Adrenal gland (tissue), 9 donors: ENCODE measurements at regions not wholly inside any gene's neighbourhood (a gene's known extent, or its start where the extent isn't known, plus 50 kb on each side); places are given as distances from the start of the nearest gene placed in this dataset.

Source experiments
- DNase-seq, 7 donors: peaks; one replicate each; pipeline ENCODE4 v3.0.0-alpha.2; 2019 to 2020
- H3K27ac ChIP-seq, 5 donors: fragments of 200-600 bp; sonication (generic) in 4 of 5; 1 replicate in 3 of 5; 2 replicates in 2 of 5; pipeline versions ENCODE4 v1.5.1 to v1.8.0; 2016 to 2020; ENCODE audit warnings: mild to moderate bottlenecking in 1 of 5
- H3K27me3 ChIP-seq: fragments of 200-600 bp; 2 replicates; pipeline ENCODE4 v1.8.0; 2021
- H3K36me3 ChIP-seq, 2 donors: fragments of 200-600 bp; replicated peaks in 1 of 2; 1 replicate in 1 of 2; 2 replicates in 1 of 2; pipeline versions ENCODE4 v1.5.1 to v1.8.0; 2018 to 2022
- H3K4me1 ChIP-seq, 2 donors: fragments of 200-600 bp; replicated peaks in 1 of 2; 1 replicate in 1 of 2; 2 replicates in 1 of 2; pipeline versions ENCODE4 v1.5.1 to v1.8.0; 2018 to 2021
- H3K4me3 ChIP-seq, 4 donors: fragments of 200-600 bp; sonication (generic) in 3 of 4; one replicate each; pipeline ENCODE4 v1.5.1; 2016 to 2018
- H3K9me3 ChIP-seq, 3 donors: fragments of 200-600 bp; sonication (generic) in 1 of 3; replicated peaks in 1 of 3; 1 replicate in 2 of 3; 2 replicates in 1 of 3; pipeline versions ENCODE4 v1.5.1 to v1.8.0; 2016 to 2021
- CTCF ChIP-seq, 6 experiments: fragments of 450-650 bp in 4 of 6; fragments of 200-600 bp in 2 of 6; sonication (generic) in 1 of 6; IDR thresholded peaks; 1 replicate in 5 of 6; 2 replicates in 1 of 6; pipeline versions ENCODE4 v1.5.1 to v1.8.0; 2016 to 2021; ENCODE audit warnings: antibody characterized with exemption in 6 of 6, mild to moderate bottlenecking in 2 of 6, moderate library complexity in 1 of 6
- POLR2A ChIP-seq, 2 donors: fragments of 450-650 bp; IDR thresholded peaks; one replicate each; pipeline ENCODE4 v1.6.1; 2017; ENCODE audit warnings: antibody characterized with exemption in 2 of 2, mild to moderate bottlenecking in 2 of 2, moderate library complexity in 1 of 2
- WGBS, 4 donors: extraction: QIAGEN DNeasy Blood & Tissue Kit in 2 of 4; methylation state at CpG; one replicate each; pipeline versions ENCODE4 v1.1.5 to v1.1.7; 2013 to 2017; 5-methylcytosine and 5-hydroxymethylcytosine counted together
- intact Hi-C, 2 donors: fragments of 100-400 bp; cut with DNase I; formaldehyde crosslinking; loops; one replicate each; pipeline versions ENCODE4 v1.14.1 to v1.15.0; 2022 to 2023
- donor health status: healthy with polysubstance abuse.
- donor health status: Bipolar disorder and iron deficiency.
- donor health status: DM: yes; HTN: yes; CAD: no.
- donor health status: DM: no; HTN: no; CAD: no.
- donor health status: DM: no; HTN: no; CAD: no.

- Histone ChIP-seq H3K9me3 (no peaks in the 10 kb centered on the region), H3K27ac (no peak overlapping the region), H3K4me1 (no peaks in the 10 kb centered on the region), H3K4me3 (no peak overlapping the region), H3K36me3 (no peaks in the 10 kb centered on the region), H3K27me3 (no peaks in the 10 kb centered on the region)
- intact Hi-C loops = no loop called here
- no peak for TF ChIP-seq CTCF (IDR thresholded peaks at IDR 0.05)
- TF ChIP-seq POLR2A (IDR thresholded peaks at IDR 0.05) = no peak
- DNase-seq = no peak
- 84 to 94% (median 90%) methylated on average over 5 of the region's 5 CpGs for WGBS, 4 donors
Measured at GRCh38 chr10:10777279-10777678, 240.4 kb upstream of the CELF2 start.

GRCh38 chr10:10777723-10778122 is 239.9 kb upstream of the CELF2 start:
- no peaks in the 10 kb centered on the region for H3K36me3 ChIP-seq
- no peaks in the 10 kb centered on the region for H3K9me3 ChIP-seq
- DNase-seq = no peak
- 76 to 86% (median 82%) methylated on average over 5 of the region's 5 CpGs for WGBS, 4 donors
- no peaks in the 10 kb centered on the region for H3K27me3 ChIP-seq
- intact Hi-C loops = no loop called here
- H3K27ac ChIP-seq = no peak overlapping the region
- no peaks in the 10 kb centered on the region for H3K4me1 ChIP-seq
- no peak overlapping the region for H3K4me3 ChIP-seq
- TF ChIP-seq POLR2A (IDR thresholded peaks at IDR 0.05) = no peak
- no peak for TF ChIP-seq CTCF (IDR thresholded peaks at IDR 0.05)

GRCh38 chr10:10778959-10779358 is 238.7 kb upstream of the CELF2 start:
- Histone ChIP-seq H3K27ac (no peak overlapping the region), H3K9me3 (no peaks in the 10 kb centered on the region), H3K27me3 (no peaks in the 10 kb centered on the region), H3K4me3 (no peak overlapping the region), H3K36me3 (no peaks in the 10 kb centered on the region), H3K4me1 (no peaks in the 10 kb centered on the region)
- intact Hi-C loops = no loop called here
- TF ChIP-seq CTCF (IDR thresholded peaks at IDR 0.05) = no peak
- TF ChIP-seq POLR2A (IDR thresholded peaks at IDR 0.05) = no peak
- DNase-seq = no peak
- WGBS, 4 donors = 74 to 89% (median 83%) methylated on average over 2 of the region's 2 CpGs

GRCh38 chr10:10779511-10779910 is 238.2 kb upstream of the CELF2 start:
- no peak for DNase-seq
- Histone ChIP-seq H3K4me1 (no peaks in the 10 kb centered on the region), H3K27me3 (no peaks in the 10 kb centered on the region), H3K36me3 (no peaks in the 10 kb centered on the region), H3K9me3 (no peaks in the 10 kb centered on the region), H3K4me3 (no peak overlapping the region), H3K27ac (no peak overlapping the region)
- intact Hi-C loops = no loop called here
- WGBS, 4 donors = 85 to 92% (median 90%) methylated on average over 3 of the region's 3 CpGs
- TF ChIP-seq POLR2A (IDR thresholded peaks at IDR 0.05) (no peak), CTCF (IDR thresholded peaks at IDR 0.05) (no peak)
